GM18505 (cell line): ENCODE measurements at regions not wholly inside any gene's neighbourhood (a gene's known extent, or its start where the extent isn't known, plus 50 kb on each side); places are given as distances from the start of the nearest gene placed in this dataset.
"Not testable (repeated sequence)": the region's sequence is repeated elsewhere in the genome, so short reads cannot be mapped to it uniquely, and the experiment has no call there.

Source experiments
- ATAC-seq: cut with Tn5 transposase; IDR thresholded peaks from one replicate; pipeline ENCODE4 v1.9.1; 2021; ENCODE audit not compliant: unreplicated experiment
- POLR2A ChIP-seq: IDR thresholded peaks from 4 replicates; pipeline ENCODE4 v1.6.1; 2011; ENCODE audit warnings: borderline replicate concordance; ENCODE audit not compliant: insufficient read depth, insufficient read length; ENCODE audit errors: extremely low read depth

DNA sequence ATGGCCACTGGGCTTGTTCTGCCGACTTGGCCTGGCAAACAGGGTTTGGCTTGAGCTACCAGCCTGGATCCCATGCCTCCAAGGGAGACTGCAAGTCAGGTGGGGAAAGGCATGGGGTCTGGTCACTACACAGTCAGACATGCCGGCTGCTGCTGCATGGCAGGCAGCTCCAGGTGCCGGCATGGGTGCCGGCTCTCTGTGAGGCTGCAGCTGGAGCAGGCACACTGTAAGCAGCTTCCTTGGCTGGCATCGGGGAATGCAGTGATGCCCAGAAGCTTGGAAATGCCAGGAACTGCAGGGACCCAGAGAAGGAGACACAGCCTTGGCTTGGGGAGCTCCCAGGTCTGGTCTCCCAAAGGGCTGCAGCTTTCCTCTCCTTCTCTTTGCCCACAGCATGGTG, 305.5 kb upstream of the NRG3 start:
- no peak for TF ChIP-seq POLR2A

DNA sequence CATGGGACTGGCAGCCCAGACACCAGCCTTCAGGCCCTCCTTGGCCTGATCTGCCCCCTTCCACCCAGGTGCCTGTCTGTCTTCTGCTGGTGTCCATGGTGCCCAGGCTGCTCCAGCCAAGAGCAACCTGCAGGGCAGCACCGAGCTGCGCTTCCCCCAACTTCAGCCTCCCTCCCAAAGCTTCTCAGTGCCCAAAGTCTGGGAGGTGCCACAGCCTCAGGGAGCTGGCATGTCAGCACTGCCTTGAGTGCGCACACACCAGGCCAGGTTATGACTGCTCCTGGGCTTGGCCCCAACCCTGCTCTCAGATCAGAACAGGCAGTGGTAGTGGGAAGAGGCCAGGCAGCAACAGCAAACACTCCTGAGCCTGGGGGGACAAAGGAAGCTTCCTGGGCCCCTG, 304.6 kb upstream of the NRG3 start:
- no peak for ATAC-seq
- TF ChIP-seq POLR2A, result no peak

More for the DNA sequence above, 305.5 kb upstream of the NRG3 start:
- ATAC-seq, result no peak

DNA sequence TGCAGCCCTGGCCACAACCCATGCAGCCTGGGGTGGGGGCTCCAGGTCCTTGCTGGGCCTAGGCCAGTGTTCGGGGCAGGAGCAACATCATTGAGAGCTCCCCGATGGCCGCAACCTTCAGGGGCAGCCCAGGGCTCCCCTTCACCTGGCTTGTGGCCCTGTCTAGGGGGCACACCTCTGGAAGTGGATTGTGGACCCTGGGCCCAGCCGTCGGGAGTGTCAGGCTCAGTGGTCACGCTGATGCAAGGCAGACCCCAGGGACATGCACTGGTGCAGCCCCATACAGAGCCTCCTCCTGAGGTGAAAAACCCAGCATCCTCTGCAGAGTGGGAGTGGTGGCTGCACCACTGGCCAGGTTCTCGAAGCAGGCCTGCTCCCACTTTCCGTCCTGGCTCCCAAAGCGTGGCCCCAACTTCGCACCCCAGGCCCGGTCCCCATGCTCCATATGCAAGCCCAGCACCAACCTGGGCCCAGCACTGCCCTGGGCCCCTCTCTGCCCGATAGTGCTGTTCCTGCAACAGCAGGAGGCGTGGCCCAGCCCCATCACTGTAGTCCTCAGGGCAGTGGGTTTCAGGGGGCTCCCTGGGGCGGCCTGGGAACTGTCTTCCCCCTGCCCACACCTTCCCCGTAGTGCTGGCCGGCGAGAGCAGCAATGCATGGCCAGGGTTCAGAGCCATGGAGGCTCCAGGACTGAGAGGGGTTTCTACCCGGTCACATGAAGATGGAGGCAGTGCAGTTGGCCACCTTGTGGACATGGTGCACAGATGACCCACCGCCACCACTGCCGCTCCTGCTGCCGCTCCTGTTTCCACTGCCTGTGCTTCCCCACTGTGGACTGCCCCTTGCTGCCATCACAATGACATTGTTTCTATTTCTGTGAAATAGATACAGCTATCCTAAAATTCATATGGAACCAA, 303.9 kb upstream of the NRG3 start:
- ATAC-seq, result no peak

DNA sequence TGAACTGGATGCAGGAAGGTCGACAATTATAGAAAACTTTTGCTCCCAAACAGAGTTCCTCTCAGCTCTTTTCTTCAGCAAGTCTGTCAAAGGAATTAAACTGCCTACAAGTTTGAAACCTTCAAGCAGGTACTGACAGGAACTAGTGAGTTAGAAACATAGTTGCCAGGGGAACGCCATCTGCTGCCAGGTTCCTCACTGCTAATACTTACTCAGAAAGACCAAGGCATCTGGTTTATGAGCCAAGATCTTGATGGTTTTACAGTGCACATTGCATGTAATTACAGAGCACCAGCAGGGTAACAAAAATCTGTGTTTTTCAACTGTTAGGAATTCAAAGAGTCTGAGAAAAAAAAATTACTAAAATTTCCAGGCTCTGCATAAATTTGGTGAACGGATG, 300.0 kb upstream of the NRG3 start:
- ATAC-seq, result no peak

More for the DNA sequence above, 303.9 kb upstream of the NRG3 start:
- TF ChIP-seq POLR2A, result no peak

DNA sequence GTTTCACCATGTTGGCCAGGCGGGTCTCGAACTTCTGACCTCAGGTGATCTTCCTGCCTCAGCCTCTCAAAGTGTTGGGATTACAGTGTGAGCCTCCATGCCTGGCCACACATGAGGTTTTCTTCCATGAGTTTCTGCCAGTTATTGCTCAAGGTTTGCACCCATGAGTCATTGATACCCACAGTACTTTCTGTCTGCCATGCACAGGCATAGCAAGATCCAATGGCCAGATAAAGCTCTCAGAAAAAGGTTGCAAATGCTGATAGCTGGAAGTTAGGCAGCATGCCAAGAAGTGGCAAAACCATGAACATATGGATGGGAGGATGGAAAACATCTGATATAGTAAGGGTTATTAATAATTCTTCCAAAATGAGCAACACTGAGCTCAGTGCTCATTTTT, 298.7 kb upstream of the NRG3 start:
- no peak for TF ChIP-seq POLR2A
- no peak for ATAC-seq

More for the DNA sequence above, 300.0 kb upstream of the NRG3 start:
- no peak for TF ChIP-seq POLR2A

DNA sequence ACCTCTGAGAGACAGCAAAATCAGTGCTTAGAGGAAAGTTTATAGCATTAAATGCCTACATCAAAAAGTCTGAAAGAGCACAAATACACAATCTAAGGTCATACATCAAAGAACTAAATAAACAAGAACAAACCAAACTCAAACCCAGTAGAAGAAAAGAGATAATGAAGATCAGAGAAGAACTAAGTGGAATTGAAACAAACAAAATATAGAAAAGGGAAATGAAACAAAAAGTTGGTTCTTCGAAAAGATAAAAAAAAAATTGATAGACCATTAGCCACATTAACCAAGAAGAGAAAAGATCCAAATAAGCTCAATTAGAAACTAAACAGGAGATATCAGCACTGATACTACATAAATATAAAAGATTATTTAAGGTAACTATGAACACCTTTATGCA, 280.0 kb upstream of the NRG3 start:
- TF ChIP-seq POLR2A, result no peak
- no peak for ATAC-seq

DNA sequence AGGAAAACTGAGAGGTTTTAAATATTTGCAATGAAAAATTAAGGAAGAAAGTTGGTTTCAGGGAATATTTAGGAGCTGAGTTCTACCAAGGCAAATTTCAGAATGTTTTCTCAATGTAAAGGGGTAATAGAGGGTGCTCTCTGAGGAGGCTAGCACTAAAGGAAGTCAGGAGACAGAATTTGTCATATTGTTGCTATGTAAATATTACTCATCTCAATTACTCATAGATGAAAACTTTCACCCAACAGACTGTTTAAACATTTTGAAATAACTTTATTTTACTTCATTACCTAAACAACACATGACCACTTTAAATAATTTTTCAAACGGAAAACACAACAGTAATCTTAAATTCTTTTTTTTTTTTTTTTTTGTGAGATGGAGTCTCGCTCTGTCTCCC, 274.8 kb upstream of the NRG3 start:
- no peak for TF ChIP-seq POLR2A
- no peak for ATAC-seq

DNA sequence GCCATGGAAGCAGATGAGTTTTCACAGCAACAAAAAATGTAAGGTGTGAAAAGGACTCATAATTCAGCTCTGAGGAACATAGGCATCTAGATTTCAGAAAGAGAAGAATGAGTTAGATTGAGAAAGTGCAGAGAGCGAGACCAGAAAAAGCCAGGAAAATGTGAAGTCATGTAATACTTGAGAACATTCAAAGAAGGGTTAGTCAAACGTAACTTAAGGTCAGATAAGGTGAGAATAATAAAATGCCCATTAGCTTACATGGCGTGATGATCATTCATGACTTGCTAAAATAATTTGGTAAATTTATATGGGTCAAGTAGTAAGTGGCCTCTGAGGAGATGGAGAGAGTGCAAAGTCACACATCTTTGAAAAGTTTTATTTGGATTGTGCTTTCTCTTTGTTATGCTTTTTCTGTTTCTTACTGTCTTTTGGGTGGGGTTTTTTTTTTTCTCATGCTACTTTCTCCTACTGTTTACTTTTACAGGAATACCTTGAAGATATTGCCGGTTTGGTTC, 271.8 kb upstream of the NRG3 start:
- no peak for ATAC-seq
- TF ChIP-seq POLR2A, result no peak

DNA sequence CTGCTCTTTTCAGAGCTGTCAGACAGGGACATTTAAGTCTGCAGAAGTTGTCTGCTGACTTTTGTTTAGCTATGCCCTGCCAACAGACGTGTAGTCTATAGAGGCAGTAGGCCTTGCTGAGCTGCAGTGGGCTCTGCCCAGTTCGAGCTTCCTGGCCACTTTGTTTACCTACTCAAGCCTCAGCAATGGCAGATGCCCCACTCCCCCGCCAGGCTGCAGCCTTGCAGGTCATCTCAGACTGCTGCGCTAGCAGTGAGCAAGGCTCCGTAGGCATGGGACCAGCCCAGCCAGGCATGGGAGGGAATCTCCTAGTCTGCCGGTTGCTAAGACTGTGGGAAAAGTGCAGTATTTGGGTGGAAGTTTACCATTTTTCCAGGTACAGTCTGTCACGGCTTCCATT, 230.5 kb upstream of the NRG3 start:
- ATAC-seq, result not testable (repeated sequence)

DNA sequence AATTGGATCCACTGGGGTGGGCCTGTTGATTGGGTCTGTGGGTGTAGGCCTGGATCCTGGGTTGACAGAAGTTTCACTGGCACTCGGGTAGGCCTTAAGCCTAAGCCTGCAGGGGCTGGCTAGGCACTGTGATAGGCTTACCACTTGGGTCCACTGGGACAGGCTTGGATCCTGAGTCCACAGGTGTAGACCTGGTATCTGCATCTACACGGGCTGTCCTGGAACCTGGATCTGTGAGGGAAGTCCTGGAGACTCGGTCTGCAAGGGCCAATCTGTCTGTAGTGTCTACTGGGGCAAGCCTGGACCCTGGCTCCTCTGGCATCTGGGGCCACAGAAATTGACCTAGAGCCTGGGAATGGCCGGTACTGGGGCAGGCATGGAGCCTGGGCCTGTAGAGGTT, 219.0 kb upstream of the NRG3 start:
- no peak for ATAC-seq
- TF ChIP-seq POLR2A, result no peak

DNA sequence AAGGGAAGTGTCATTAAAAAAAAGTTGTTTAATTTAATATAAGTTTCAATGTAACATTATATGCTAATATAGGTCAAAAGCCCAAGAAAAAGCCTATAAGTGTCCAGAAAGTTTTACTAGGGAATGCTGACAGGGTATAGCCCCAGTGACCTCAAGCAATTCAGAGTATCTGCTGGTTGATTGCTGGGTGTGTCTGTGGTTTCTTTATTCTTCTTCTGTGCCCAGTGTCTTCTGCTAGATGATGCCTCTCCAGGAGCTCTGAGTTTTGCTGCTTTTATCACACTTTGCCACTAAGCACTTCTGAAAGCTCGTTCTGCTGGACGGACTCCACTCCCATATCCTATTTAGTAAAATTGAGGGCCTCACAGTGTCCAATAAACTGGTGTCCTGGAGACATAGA, 212.2 kb upstream of the NRG3 start:
- TF ChIP-seq POLR2A, result no peak
- no peak for ATAC-seq

DNA sequence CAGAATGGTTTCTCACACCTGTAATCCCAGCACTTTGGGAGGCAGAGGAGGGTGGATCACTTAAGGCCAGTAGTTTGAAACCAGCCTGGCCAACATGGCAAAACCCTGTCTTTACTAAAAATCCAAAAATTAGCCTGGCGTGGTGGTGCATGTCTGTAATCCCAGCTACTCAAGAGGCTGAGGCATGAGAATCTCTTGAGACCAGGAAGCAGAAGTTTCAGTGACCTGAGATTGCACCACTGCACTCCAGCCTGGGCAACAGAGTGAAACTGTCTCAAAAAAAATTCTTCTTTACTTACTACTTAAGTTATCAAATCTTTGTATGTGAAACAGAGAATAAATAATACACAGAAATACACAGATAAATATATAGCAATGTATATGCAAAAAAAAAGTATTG, 210.2 kb upstream of the NRG3 start:
- not testable (repeated sequence) for ATAC-seq

DNA sequence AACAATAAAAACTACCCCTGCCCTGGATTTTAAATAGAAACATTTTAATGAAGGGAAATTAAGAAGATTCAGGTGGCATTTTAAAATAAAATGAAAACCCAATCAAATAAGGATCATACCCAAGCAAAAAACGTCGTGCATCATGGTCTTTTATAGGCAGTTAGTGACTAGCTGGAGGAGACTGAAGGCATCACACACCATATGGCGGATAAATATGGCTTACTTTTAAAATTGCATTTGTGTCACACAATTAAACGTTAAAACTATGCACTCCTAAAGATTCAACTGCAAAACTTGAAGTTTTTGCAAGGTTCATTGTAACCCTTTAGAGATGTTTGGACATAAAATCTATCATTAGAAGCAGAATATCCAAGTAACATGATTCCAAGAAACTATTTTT, 200.1 kb upstream of the NRG3 start:
- no peak for TF ChIP-seq POLR2A
- ATAC-seq, result no peak

DNA sequence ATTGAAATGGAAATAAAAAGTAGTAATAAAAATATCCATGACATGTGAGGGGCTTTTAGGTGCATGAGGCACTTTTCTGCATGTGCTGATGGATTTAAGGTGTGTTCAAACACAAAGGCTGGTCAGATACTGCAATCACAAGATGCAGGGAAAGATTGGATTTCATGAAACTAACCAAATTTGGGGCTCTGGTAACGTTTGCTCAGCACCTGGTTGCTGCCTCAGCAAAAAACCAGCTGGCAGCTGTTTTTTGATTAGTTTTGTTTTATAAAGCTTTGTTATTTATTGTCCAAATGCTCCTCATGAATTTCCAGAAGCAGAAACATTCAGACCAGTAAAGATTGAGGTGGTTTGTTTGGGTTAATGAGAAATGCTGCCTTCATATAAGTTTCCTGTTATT, 195.7 kb upstream of the NRG3 start:
- no peak for ATAC-seq
- no peak for TF ChIP-seq POLR2A
